ENCODE measurements at regions not wholly inside any gene's neighbourhood (a gene's known extent, or its start where the extent isn't known, plus 50 kb on each side); places are given as distances from the start of the nearest gene placed in this dataset.

GRCh38 chr6:95142661-95143335, 434.5 kb upstream of the MANEA start:
- DNase-seq, result no peak

- no peak for DNase-seq
These were observed 433.7 kb upstream of the MANEA start for GRCh38 chr6:95143408-95144180.

- no peak for DNase-seq
These were observed 431.9 kb upstream of the MANEA start for GRCh38 chr6:95145457-95145856.

- DNase-seq, result no peak
These were observed 417.8 kb upstream of the MANEA start for GRCh38 chr6:95159557-95159956.

- no peak for DNase-seq
These were observed 407.6 kb upstream of the MANEA start for GRCh38 chr6:95169775-95170174.

GRCh38 chr6:95175927-95176675, 401.2 kb upstream of the MANEA start:
- no peak for DNase-seq

- DNase-seq, result no peak
These were observed 391.5 kb upstream of the MANEA start for GRCh38 chr6:95185874-95186273.

GRCh38 chr6:95186710-95187109, 390.6 kb upstream of the MANEA start:
- DNase-seq, result no peak

- DNase-seq, result no peak
These were observed 379.7 kb upstream of the MANEA start for GRCh38 chr6:95197590-95197989.

- no peak for DNase-seq
These were observed 374.1 kb upstream of the MANEA start for GRCh38 chr6:95203153-95203754.

GRCh38 chr6:95204178-95204577, 373.2 kb upstream of the MANEA start:
- no peak for DNase-seq

GRCh38 chr6:95208621-95209020, 368.7 kb upstream of the MANEA start:
- DNase-seq, result no peak

GRCh38 chr6:95209074-95209473, 368.3 kb upstream of the MANEA start:
- DNase-seq, result no peak

GRCh38 chr6:95216555-95216954, 360.8 kb upstream of the MANEA start:
- DNase-seq, result no peak

- DNase-seq, result no peak
These were observed 350.0 kb upstream of the MANEA start for GRCh38 chr6:95227351-95227750.

GRCh38 chr6:95228636-95229035, 348.7 kb upstream of the MANEA start:
- DNase-seq, result no peak

GRCh38 chr6:95230071-95230740, 347.1 kb upstream of the MANEA start:
- DNase-seq, result no peak

GRCh38 chr6:95231416-95231815, 345.9 kb upstream of the MANEA start:
- no peak for DNase-seq

GRCh38 chr6:95232446-95232845, 344.9 kb upstream of the MANEA start:
- DNase-seq, result no peak

GRCh38 chr6:95233879-95234278, 343.5 kb upstream of the MANEA start:
- no peak for DNase-seq

- DNase-seq, result no peak
These were observed 336.8 kb upstream of the MANEA start for GRCh38 chr6:95240514-95240913.

- DNase-seq, result no peak
These were observed 334.8 kb upstream of the MANEA start for GRCh38 chr6:95242560-95242959.

GRCh38 chr6:95243053-95243452, 334.3 kb upstream of the MANEA start:
- no peak for DNase-seq

Data from NCI-H187 treated with DMSO at 0.1 percent for 48 hours (cell line).